GM23338 (cell line): ENCODE measurements at regions not wholly inside any gene's neighbourhood (a gene's known extent, or its start where the extent isn't known, plus 50 kb on each side); places are given as distances from the start of the nearest gene placed in this dataset.

Experiments
- ATAC-seq: fragments of 200-7000 bp; cut with Tn5 transposase; 3 replicates; pipeline ENCODE4 v1.9.1; 2020
- DNase-seq: peaks from one replicate; pipeline ENCODE4 v3.0.0-alpha.2; 2015; ENCODE audit warnings: low spot score
- H2AFZ ChIP-seq: fragments of 200-600 bp; sonication (generic); 2 replicates; pipeline ENCODE4 v1.8.0; 2016; ENCODE audit warnings: antibody characterized with exemption, mild to moderate bottlenecking, moderate library complexity
- H3F3A ChIP-seq: fragments of 200-600 bp; sonication (generic); replicated peaks from 2 replicates; pipeline ENCODE4 v1.8.0; 2017; ENCODE audit warnings: antibody characterized with exemption, mixed run types, low read depth
- H3K27ac ChIP-seq: fragments of 200-600 bp; sonication (generic); 2 replicates; pipeline ENCODE4 v1.6.1; 2016; ENCODE audit warnings: low read depth
- H3K27me3 ChIP-seq: fragments of 200-600 bp; sonication (generic); 2 replicates; pipeline ENCODE4 v1.8.0; 2016; ENCODE audit warnings: mild to moderate bottlenecking, mixed run types, moderate library complexity; ENCODE audit not compliant: insufficient read depth
- H3K36me3 ChIP-seq: fragments of 200-600 bp; sonication (generic); 2 replicates; pipeline ENCODE4 v1.8.0; 2016; ENCODE audit warnings: mild to moderate bottlenecking; ENCODE audit not compliant: insufficient read depth
- H3K4me1 ChIP-seq: fragments of 200-600 bp; sonication (generic); 2 replicates; pipeline ENCODE4 v1.8.0; 2016; ENCODE audit warnings: mild to moderate bottlenecking, moderate library complexity; ENCODE audit not compliant: insufficient read depth
- H3K4me2 ChIP-seq: fragments of 200-600 bp; sonication (generic); 2 replicates; pipeline ENCODE4 v1.7.1; 2017; ENCODE audit warnings: mixed run types
- H3K4me3 ChIP-seq: fragments of 200-600 bp; sonication (generic); 2 replicates; pipeline ENCODE4 v1.6.1; 2016; ENCODE audit warnings: mixed run types
- H3K79me2 ChIP-seq: fragments of 200-600 bp; sonication (generic); replicated peaks from 2 replicates; pipeline ENCODE4 v1.8.0; 2017; ENCODE audit warnings: mild to moderate bottlenecking; ENCODE audit not compliant: insufficient read depth
- H3K9me2 ChIP-seq: fragments of 200-600 bp; sonication (generic); 2 replicates; pipeline ENCODE4 v1.8.0; 2017; ENCODE audit not compliant: insufficient read depth
- H4K20me1 ChIP-seq: fragments of 200-600 bp; sonication (generic); replicated peaks from 2 replicates; pipeline ENCODE4 v1.8.0; 2017; ENCODE audit warnings: mild to moderate bottlenecking; ENCODE audit not compliant: insufficient read depth
- H3K27ac Mint-ChIP-seq: 2 replicates; pipeline ENCODE4 v1.8.0; 2020; ENCODE audit warnings: inconsistent platforms, mild to moderate bottlenecking, moderate library complexity, mixed read lengths
- H3K27me3 Mint-ChIP-seq: 3 replicates; pipeline ENCODE4 v1.8.0; 2022; ENCODE audit warnings: low read depth, mild to moderate bottlenecking, moderate library complexity, mixed read lengths, inconsistent platforms; ENCODE audit not compliant: insufficient read depth, poor library complexity
- H3K36me3 Mint-ChIP-seq: 3 replicates; pipeline ENCODE4 v1.8.0; 2021; ENCODE audit warnings: low read depth, mild to moderate bottlenecking, inconsistent platforms, moderate library complexity, mixed read lengths
- H3K4me1 Mint-ChIP-seq: 3 replicates; pipeline ENCODE4 v1.8.0; 2020; ENCODE audit warnings: mild to moderate bottlenecking, inconsistent platforms, mixed read lengths
- H3K4me3 Mint-ChIP-seq: 3 replicates; pipeline ENCODE4 v1.8.0; 2021; ENCODE audit warnings: moderate library complexity, mild to moderate bottlenecking, inconsistent platforms, mixed read lengths
- H3K9me3 Mint-ChIP-seq: 3 replicates; pipeline ENCODE4 v1.8.0; 2020; ENCODE audit warnings: moderate library complexity, mild to moderate bottlenecking, inconsistent platforms, mixed read lengths
- CREB1 ChIP-seq: fragments of 250-450 bp; sonication (Bioruptor Pico); IDR thresholded peaks from 2 replicates; pipeline ENCODE4 v1.5.0; 2020; ENCODE audit warnings: low read depth, mild to moderate bottlenecking, moderate library complexity
- CTCF ChIP-seq, 2 experiments: fragments of 200-600 bp in 1 of 2; sonication (generic) in 1 of 2; conservative IDR thresholded peaks; 2 replicates each; pipeline versions ENCODE4 v1.5.1 to v1.6.1; 2016 to 2017; ENCODE audit warnings: antibody characterized with exemption in 2 of 2, low read depth in 2 of 2, mild to moderate bottlenecking in 2 of 2, moderate library complexity in 1 of 2
- ETS1 ChIP-seq: IDR thresholded peaks from 2 replicates; pipeline ENCODE4 v1.6.1; 2016; ENCODE audit warnings: antibody characterized with exemption
- EZH2phosphoT487 ChIP-seq: fragments of 200-600 bp; sonication (generic); IDR thresholded peaks from one replicate; pipeline ENCODE4 v1.8.1; 2018; ENCODE audit warnings: antibody characterized with exemption; ENCODE audit not compliant: unreplicated experiment
- JUNB ChIP-seq: IDR thresholded peaks from one replicate; pipeline ENCODE4 v1.6.1; 2016; ENCODE audit warnings: antibody characterized with exemption; ENCODE audit not compliant: unreplicated experiment
- REST ChIP-seq: IDR thresholded peaks from one replicate; pipeline ENCODE4 v1.6.1; 2018; ENCODE audit warnings: antibody characterized with exemption; ENCODE audit not compliant: unreplicated experiment
- STAT1 ChIP-seq: IDR thresholded peaks from one replicate; pipeline ENCODE4 v1.6.1; 2016; ENCODE audit warnings: antibody characterized with exemption; ENCODE audit not compliant: unreplicated experiment
- ZNF331 ChIP-seq: fragments of 250-450 bp; sonication (Bioruptor Pico); IDR thresholded peaks from 2 replicates; pipeline ENCODE4 v1.5.0; 2020; ENCODE audit warnings: low read depth, mild to moderate bottlenecking, moderate library complexity
- ZNF462 ChIP-seq: fragments of 250-450 bp; sonication (Bioruptor Pico); IDR thresholded peaks from 2 replicates; pipeline ENCODE4 v1.5.0; 2020; ENCODE audit warnings: mild to moderate bottlenecking, moderate library complexity

- peaks cover 44% of the 10 kb centered on the region for H3K27me3 ChIP-seq
- peaks cover 37% of the 10 kb centered on the region for H3K27me3 Mint-ChIP-seq
- ATAC-seq = no peak
Observed at GRCh38 chr15:77816983-77817382, 184.3 kb upstream of the LINGO1 start.

More at GRCh38 chr15:77816983-77817382, 184.3 kb upstream of the LINGO1 start:
- Histone ChIP-seq H3K27ac (no peak overlapping the region), H3F3A (no peaks in the 10 kb centered on the region), H3K9me2 (no peaks in the 10 kb centered on the region), H3K4me1 (peaks cover 6% of the 10 kb centered on the region), H3K79me2 (no peaks in the 10 kb centered on the region), H4K20me1 (no peaks in the 10 kb centered on the region; the same call in 1 of the 2 replicates), H2AFZ (no peak overlapping the region), H3K36me3 (no peaks in the 10 kb centered on the region), H3K4me3 (no peak overlapping the region), H3K4me2 (no peak overlapping the region)
- H3K36me3 Mint-ChIP-seq = no peaks in the 10 kb centered on the region
- H3K9me3 Mint-ChIP-seq = no peaks in the 10 kb centered on the region; the same call in 2 of the 3 replicates
- H3K27ac Mint-ChIP-seq = no peak overlapping the region
- no peak overlapping the region for H3K4me3 Mint-ChIP-seq
- no peak for DNase-seq
- H3K4me1 Mint-ChIP-seq = peaks cover 25% of the 10 kb centered on the region
- TF ChIP-seq REST = no peak
- no peak for TF ChIP-seq CREB1 (CRISPR knock-in tag)
- TF ChIP-seq ZNF331 = no peak
- no peak for TF ChIP-seq JUNB
- no peak for TF ChIP-seq EZH2phosphoT487
- no peak for TF ChIP-seq CTCF (conservative IDR thresholded peaks at IDR 0.05; ENCODE audit: low read depth in 2 of 2)
- TF ChIP-seq STAT1 = no peak
- TF ChIP-seq ZNF462 (CRISPR knock-in tag) = no peak
- TF ChIP-seq ETS1 = no peak
